Sciatic nerve (tissue), 2 donors: ENCODE measurements at regions not wholly inside any gene's neighbourhood (a gene's known extent, or its start where the extent isn't known, plus 50 kb on each side); places are given as distances from the start of the nearest gene placed in this dataset.

Experiments used
- ATAC-seq: fragments of 200-7000 bp; cut with Tn5 transposase; one replicate; pipeline ENCODE4 v1.9.1; 2020; ENCODE audit warnings: mild to moderate bottlenecking, moderate library complexity
- DNase-seq: peaks from one replicate; pipeline ENCODE4 v3.0.0-alpha.2; 2020; ENCODE audit warnings: low spot score
- intact Hi-C: fragments of 100-400 bp; cut with DNase I; formaldehyde crosslinking; loops from one replicate; pipeline ENCODE4 v1.14.2; 2022
- donor health status: DM: no; HTN: no; CAD: no.
- donor health status: DM: no; HTN: no; CAD: no.

DNA sequence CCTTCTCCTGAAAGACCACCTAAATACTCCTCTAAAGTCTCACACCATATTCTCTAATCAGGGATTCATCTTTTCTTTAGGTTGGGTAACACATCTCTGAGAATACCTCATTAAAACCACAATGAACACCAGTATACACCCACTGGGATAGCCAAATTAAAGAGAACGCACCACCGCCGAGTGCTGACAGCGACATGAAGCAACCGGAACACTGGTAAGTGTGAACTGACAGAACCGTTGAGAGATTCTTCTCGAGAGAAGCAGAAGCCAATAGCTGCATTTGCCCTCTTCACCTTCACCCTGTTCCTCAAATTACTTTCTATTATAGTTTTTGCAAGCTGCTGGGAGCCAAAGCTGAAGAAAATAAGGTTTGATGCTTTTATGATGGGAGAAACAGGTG, 318.5 kb downstream of the FBXO15 start:
- intact Hi-C loops, result no loop called here
- DNase-seq, result no peak
- no peak for ATAC-seq

DNA sequence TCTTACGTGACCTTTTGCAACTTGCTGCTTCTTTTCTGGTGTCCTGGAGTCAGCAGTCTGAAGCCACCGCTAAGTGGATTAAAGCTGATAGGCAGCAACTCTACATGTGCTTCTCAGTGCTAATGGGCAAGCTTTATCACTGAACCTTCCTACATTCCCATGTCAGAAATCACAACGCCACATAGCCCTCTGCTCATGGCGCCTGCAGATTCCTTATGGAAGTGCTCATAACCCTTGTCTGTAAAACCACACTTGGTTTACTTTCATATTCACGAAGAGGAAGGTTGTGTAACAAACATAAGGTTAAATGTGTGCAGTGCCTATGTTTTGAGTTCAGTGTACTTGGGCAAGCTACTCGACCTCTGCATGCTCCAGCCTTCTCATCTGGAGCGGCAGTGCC, 319.8 kb downstream of the FBXO15 start:
- intact Hi-C loops, result no loop called here
- ATAC-seq (no peak), DNase-seq (no peak)

DNA sequence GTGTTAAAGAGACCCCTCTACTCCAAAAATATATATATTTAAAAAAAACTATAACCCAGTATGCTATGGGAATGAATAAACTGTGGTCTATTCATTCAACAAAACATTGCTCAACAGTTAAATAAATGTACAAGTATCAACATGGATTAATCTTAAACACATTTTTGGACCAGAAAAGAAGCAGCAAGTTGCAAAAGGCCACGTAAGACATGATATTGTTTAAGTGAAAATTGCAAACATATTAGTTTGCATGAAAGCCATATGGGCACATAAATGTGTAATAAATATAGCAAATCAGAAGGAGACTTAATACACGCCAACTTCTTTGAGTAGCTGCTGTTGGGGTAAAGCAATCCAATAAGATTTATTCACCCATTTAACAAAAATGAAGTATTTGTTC, 321.5 kb downstream of the FBXO15 start:
- DNase-seq (no peak), ATAC-seq (no peak)
- intact Hi-C loops, result no loop called here

DNA sequence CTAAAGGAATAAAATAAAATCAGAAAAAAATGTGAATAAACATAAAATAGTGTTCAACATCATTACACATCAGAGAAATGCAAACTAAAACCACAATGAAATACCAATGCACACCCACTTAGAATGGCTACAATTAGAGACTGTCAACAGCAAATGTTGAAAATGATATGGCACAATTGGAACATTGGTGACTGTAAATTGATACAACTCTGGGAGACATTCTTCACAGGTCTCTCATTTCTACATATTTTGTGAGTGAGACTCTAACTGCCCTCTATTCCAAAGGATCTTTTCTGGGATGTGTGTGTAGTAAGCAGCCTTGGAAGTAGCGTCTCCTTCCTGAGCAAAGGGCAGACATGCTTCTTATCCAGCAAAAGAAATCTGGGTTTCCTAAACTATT, 323.0 kb downstream of the FBXO15 start:
- intact Hi-C loops, result no loop called here
- DNase-seq, result no peak
- ATAC-seq, result no peak

DNA sequence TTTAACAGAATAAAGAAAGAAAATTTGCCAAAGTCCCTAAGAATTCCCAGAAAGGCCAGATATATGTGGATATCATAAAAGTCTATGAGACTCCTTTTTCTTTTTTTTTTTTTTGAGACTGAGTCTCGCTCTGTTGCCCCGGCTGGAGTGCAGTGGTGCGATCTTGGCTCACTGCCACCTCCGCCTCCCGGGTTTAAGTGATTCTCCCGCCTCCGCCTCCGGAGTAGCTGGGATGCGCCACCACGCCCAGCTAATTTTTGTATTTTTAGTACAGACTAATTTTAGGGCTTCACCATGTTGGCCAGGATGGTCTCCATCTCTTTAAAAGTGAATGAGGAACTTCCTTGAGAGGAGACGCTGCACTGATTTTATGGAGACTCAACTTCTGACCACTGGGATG, 335.2 kb downstream of the FBXO15 start:
- intact Hi-C loops, result no loop called here
- ATAC-seq (no peak), DNase-seq (no peak)

DNA sequence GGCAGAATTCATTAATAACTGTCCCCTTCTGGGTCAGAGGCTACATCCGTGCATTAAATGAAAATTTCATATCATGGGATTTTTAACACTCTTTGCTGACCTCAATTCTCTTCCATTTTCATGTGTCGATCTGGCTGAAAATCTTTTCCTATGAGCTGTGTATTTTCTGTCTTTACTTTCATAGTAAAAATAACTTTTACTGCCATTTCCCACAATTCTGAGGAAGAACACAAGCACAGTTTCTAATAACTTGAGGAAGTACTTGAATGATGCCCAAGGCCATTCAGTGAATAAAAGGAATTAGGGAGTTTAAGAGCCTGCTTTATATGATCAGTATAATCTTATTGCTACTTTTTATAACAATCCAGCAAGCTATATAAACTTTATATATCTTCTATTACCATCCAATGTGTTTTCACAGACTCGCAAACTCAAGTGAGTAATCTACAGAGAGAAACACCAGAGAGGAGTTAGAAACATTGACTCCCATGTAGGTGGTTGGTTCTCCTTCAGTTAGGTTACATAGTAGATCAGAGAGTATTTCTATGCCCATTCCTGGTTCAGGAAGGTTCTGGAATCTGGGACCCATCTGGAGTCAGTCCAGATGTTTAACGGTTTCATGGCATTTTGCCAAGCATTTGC, 340.0 kb downstream of the FBXO15 start:
- no peak for ATAC-seq
- intact Hi-C loops, result no loop called here
- DNase-seq, result no peak

DNA sequence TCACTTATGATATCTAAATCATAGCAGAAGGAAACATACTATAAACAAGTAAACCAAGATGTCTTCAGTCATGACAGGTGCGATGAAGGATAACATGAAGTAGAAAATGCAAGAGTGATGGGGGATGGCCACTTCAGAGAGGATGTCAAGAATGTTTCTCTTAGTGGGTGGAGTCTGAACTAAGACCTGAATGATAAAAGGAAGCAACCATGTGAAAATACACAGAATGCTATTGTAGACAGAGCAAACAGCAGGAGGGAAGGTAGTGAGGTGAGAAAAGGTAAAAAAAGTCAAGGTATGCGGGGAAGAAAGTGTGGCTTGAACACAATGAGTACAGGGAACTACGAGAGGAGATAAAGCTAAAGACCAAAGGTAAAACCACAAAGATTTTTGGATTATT, 341.6 kb downstream of the FBXO15 start:
- ATAC-seq (no peak), DNase-seq (no peak)
- intact Hi-C loops, result no loop called here

DNA sequence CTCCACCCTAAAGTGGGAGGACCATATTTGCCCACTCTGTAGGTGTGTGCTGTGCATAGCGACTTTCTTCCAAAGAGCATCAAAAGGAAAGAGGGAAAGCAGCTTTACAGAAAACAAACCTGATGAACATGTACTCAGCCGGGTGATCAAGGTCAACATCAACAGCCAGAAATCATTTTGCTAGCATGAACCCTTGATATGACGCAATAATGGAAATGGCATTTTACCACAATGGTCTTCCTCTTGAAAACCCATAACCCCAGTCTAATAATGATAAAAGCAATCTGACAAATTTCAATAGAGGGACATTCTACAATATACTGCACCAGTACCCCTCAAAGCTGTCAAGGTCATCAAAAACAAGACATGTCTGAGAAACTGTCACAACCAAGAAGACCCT, 350.2 kb downstream of the FBXO15 start:
- intact Hi-C loops, result no loop called here
- ATAC-seq (no peak), DNase-seq (no peak)

DNA sequence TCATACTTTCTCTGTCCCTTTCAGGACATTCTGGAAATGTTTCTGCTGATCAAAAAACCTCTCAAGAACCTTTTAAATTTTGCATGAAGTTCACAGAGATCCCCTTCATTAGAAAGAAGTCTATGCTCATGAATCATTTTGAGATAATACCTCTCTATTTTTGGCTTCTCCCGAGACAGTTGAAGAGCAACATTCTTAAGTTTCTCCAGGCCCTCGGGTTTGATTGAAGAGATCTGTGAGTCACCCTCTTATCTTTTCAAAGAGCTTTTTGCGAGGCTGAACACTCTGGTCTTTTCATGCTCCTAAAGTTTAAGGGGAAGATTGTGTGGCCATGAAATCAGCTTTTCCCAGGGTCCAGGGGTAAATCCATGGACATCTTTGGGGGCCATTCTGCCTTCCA, 354.2 kb downstream of the FBXO15 start:
- ATAC-seq, result no peak

DNA sequence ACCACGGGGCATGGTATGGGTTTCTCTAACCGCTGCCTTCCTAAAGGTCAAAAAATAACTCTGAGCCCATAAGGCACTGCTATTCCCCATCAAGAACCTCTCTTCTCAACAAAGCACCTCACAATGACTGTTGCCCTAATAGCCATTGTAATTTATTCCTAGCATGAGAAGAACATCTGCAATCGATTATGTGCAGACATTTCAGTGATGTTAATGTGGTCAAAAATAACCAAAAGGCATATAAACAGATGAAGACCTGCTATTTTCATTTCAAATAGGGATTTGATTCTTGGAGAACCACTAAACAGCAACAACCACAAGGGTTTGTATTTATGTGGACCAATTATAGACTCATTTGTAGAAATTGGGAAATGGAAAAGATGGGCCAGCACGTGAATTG, 356.6 kb downstream of the FBXO15 start:
- ATAC-seq (peak; percentile 67), DNase-seq (no peak)

More for the DNA sequence above, 354.2 kb downstream of the FBXO15 start:
- intact Hi-C loops, result no loop called here
- DNase-seq, result no peak

DNA sequence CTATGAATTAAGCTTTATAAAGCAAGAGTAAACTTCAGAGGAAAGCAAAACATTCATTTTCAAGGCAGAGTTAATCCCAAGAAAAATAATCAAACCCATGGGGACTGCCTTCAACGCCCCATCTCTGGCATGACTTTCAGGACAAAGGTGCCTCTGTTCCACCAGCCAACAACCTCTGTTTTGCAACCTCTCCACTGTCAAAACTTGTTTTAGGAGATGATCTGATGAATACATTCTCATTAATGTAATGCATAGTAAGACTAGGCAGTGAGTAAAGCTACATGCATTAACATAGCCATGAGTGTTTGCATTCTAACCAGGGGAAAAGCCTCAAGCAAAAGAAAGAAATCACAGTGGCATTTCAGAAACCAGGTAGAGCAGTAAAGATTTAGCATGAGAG, 357.0 kb downstream of the FBXO15 start:
- intact Hi-C loops, result no loop called here
- ATAC-seq (peak; percentile 78), DNase-seq (no peak)

More for the DNA sequence above, 356.6 kb downstream of the FBXO15 start:
- intact Hi-C loops, result no loop called here

DNA sequence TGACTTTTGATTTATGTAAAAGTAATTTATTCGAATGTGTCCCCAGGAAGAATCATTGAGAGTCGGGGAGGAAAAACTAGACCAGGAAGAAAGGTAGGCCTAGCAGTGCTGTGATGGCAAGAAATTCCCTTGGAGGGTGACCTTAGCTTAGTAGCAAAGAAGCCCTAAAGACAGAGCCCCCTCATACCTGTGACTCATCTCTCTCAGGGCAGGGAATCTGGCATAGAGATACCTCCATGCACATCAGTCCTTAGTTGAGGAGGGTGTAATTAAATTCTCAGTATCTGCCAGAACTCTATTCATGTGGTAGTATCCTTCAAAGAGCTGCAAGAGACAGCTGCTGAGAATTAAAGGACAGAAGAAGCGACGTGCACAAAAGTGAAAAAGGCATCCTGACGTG, 360.3 kb downstream of the FBXO15 start:
- intact Hi-C loops, result no loop called here
- DNase-seq (no peak), ATAC-seq (no peak)

DNA sequence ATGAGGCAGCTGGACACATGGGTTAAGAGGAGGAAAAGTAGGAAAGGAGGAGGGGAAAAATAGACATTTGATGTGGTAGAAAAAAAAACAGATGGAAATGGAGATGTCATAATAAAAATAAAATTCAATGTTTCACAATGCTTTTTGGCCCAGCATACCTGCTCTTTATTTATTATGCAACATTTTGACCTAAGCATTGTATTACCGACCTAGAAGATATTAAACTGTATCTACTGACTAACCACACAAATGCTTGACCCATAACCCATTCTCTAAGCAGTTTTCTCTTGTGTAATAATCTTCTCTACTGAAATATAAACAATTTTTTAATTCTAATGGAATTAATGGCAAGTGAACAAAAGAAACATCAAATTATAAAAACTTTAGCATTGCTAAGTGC, 362.3 kb downstream of the FBXO15 start:
- intact Hi-C loops, result no loop called here
- ATAC-seq, result peak; percentile 94
- no peak for DNase-seq

DNA sequence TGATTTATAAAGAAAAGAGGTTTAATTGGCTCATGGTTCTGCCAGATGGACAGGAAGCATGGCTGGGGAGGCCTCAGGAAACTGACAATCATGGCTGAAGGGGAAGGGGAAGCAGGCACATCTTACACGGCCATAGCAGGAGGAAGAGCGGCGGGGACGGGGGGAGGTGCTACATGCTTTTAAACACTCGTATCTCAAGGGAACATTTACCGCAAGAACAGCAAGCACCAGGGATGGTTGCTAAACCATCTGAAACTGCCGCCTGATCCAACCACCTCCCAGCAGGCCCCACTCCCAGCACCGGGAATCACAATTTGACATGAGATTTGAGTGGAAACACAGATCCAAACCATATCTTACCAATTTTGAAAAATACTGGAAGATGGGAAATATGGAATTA, 362.8 kb downstream of the FBXO15 start:
- ATAC-seq (peak; percentile 73), DNase-seq (no peak)
- intact Hi-C loops, result no loop called here

DNA sequence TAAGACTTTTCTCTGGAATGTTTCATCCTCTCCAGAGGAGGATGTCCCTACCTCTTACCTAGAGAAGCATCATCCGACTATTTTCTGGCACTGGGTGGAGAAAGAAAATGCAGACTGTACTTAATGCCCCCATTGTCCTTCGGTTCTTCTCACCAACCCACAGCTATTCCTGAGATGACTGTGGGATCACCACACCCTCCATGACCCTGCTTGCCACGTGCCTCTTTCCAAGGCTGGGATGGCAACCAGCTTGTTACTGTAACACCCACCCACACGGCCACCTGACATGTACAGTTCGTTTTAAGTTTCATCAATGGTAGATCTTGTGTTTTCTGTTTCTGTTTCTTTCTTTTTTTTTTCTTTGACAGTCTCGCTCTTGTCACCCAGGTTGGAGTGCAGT, 365.2 kb downstream of the FBXO15 start:
- intact Hi-C loops, result no loop called here
- ATAC-seq (no peak), DNase-seq (no peak)

DNA sequence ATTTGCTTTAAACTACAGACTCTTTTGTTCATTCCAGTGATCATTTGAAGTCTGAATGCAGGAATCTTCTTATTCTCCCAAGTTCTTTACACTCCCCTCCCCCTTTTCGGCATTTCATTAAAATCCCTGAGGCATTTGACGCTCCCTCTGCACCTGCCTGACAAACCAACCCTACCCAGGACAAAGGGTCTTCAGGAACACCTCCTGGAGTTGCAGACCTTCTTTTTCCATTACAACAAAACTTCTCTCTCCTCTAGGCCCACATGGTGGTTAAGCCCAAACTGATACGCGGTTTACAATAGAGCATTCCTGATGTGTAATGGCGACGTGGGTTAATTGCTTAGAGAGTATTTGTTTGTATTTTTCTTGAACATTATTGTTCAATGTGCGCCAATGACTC, 367.4 kb downstream of the FBXO15 start:
- ATAC-seq, result no peak
- intact Hi-C loops, result no loop called here
- no peak for DNase-seq

DNA sequence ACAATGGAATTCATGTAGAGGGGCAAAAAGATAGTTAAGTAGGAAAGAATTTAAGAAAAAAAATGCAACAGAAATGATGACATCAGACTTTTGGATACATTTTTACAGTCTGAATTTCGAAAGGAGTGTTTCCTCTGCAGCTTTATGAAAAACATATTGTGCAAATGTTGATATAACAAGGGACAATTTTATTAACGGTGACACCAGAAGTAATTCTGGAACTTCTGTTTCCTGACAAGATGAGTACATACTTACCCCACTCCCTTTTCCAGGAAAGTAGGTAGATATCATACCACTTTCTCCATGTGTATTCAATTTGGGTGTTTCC, 369.6 kb downstream of the FBXO15 start:
- ATAC-seq (no peak), DNase-seq (no peak)
- intact Hi-C loops, result no loop called here

DNA sequence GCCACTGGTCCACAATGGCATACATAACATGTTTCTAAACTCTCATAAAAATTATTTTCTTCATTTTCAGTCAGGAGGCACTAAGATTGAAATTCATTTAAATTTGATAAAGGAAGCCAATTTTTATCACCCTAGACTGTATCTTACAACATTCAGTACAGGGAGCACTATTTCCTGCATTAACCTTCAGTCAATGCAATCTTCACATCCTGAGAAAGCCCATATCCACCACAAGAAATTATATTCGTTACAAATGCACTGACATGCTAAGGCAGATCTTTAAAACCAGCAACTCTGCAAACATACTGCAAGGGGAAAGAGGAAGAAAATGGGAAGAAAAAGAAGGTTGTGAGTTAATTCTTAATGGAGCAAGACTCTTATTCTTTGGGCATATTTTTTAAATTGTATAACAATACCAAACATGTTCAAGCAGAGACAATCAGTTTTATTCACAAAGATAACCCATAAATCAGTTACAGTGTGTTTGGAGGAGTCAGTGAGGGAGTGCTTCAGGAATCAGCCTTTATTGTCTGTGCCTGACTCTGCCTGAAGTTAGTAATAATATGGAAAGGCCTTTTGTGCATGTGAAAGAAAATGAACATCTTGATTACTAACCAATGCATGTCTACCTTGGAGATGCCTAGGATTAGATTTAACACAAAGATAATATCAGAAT, 370.1 kb downstream of the FBXO15 start:
- DNase-seq (no peak), ATAC-seq (no peak)

DNA sequence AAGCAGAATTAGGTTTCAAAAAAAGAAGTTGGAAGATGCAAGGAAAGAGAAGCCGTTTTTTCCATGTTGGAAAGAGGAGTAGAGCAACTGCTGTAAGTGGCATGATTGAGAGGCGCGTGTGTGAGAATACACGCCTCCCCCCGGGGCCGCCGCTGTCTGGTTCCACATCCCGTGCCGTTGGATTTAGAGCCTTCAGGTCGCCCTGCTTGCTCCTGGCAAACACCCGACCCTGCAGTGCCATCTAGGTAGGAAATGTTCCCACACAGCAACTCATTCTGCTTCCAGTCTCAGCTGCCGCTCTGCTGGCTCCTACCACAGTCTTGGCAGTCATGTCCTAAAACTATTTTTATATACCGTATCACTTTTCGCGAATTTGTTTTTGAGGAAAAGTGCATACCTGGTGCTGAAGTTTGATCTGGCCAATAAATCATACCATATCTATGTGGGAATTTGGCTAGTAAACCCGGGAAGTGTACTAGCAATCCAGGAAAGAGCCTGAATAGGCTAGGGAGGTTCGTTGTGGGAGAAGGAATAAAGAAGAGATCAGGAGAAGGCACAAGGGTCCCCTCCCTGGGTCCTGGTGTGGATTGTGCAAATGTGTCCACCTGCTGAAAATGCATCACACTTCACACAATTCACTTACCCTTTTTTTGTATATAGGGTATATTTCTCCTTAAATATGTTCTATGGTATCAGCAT, 372.7 kb downstream of the FBXO15 start:
- ATAC-seq (no peak), DNase-seq (no peak)
- intact Hi-C loops, result no loop called here

More for the DNA sequence above, 370.1 kb downstream of the FBXO15 start:
- intact Hi-C loops, result no loop called here

DNA sequence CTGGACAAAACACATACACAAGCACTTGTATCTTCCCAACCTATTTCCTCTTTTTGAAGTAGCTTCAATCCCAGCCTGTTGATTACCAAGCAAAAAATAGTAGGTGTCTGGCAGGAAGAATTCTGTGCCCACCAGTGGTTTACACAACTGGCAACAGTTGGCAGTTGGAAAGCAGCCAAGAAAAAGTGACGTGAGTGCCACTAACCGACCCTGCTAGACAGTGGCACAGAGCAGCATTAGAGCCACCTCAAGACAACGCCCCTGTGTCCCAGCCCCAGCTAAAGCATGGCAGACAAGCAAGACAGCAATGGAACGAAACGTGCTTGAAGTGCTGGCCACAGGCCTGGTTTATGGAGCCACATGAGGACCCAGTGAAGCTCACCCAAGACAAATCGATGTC, 379.6 kb downstream of the FBXO15 start:
- intact Hi-C loops, result no loop called here
- ATAC-seq (no peak), DNase-seq (no peak)
